ENCODE measurements at regions not wholly inside any gene's neighbourhood (a gene's known extent, or its start where the extent isn't known, plus 50 kb on each side); places are given as distances from the start of the nearest gene placed in this dataset.

- ChIA-PET POLR2A (interaction anchor here (0.6 kb wide), 1 partner anchor 34 kb away, joined by 3 read pairs; no protein-coding TSS in a partner anchor), CTCF (no interaction called here)
- H3K4me1 Mint-ChIP-seq: peaks cover 9% of the 10 kb centered on the region
- ATAC-seq (no peak), DNase-seq (ENCODE audit: low spot score) (no peak)
- TF ChIP-seq OVOL2 (CRISPR knock-in tag; IDR thresholded peaks at IDR 0.05; ENCODE audit: borderline replicate concordance) (no peak), GRHL2 (CRISPR knock-in tag; IDR thresholded peaks at IDR 0.05; ENCODE audit: insufficient replicate concordance, severe bottlenecking) (no peak), NFATC4 (CRISPR knock-in tag; IDR thresholded peaks at IDR 0.05) (no peak), ATF1 (CRISPR knock-in tag; IDR thresholded peaks at IDR 0.05) (no peak), NFE2L1 (CRISPR knock-in tag; IDR thresholded peaks at IDR 0.05) (no peak)
- TF ChIP-seq, protein P1, sequence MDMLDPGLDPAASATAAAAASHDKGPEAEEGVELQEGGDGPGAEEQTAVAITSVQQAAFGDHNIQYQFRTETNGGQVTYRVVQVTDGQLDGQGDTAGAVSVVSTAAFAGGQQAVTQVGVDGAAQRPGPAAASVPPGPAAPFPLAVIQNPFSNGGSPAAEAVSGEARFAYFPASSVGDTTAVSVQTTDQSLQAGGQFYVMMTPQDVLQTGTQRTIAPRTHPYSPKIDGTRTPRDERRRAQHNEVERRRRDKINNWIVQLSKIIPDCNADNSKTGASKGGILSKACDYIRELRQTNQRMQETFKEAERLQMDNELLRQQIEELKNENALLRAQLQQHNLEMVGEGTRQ (CRISPR knock-in tag; IDR thresholded peaks at IDR 0.05): no peak
- TF ChIP-seq, protein P2, sequence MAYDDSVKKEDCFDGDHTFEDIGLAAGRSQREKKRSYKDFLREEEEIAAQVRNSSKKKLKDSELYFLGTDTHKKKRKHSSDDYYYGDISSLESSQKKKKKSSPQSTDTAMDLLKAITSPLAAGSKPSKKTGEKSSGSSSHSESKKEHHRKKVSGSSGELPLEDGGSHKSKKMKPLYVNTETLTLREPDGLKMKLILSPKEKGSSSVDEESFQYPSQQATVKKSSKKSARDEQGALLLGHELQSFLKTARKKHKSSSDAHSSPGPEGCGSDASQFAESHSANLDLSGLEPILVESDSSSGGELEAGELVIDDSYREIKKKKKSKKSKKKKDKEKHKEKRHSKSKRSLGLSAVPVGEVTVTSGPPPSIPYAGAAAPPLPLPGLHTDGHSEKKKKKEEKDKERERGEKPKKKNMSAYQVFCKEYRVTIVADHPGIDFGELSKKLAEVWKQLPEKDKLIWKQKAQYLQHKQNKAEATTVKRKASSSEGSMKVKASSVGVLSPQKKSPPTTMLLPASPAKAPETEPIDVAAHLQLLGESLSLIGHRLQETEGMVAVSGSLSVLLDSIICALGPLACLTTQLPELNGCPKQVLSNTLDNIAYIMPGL (CRISPR knock-in tag; IDR thresholded peaks at IDR 0.05): no peak
- TF ChIP-seq, protein P3, sequence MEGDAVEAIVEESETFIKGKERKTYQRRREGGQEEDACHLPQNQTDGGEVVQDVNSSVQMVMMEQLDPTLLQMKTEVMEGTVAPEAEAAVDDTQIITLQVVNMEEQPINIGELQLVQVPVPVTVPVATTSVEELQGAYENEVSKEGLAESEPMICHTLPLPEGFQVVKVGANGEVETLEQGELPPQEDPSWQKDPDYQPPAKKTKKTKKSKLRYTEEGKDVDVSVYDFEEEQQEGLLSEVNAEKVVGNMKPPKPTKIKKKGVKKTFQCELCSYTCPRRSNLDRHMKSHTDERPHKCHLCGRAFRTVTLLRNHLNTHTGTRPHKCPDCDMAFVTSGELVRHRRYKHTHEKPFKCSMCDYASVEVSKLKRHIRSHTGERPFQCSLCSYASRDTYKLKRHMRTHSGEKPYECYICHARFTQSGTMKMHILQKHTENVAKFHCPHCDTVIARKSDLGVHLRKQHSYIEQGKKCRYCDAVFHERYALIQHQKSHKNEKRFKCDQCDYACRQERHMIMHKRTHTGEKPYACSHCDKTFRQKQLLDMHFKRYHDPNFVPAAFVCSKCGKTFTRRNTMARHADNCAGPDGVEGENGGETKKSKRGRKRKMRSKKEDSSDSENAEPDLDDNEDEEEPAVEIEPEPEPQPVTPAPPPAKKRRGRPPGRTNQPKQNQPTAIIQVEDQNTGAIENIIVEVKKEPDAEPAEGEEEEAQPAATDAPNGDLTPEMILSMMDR (IDR thresholded peaks at IDR 0.05): no peak
- TF ChIP-seq, protein P4, sequence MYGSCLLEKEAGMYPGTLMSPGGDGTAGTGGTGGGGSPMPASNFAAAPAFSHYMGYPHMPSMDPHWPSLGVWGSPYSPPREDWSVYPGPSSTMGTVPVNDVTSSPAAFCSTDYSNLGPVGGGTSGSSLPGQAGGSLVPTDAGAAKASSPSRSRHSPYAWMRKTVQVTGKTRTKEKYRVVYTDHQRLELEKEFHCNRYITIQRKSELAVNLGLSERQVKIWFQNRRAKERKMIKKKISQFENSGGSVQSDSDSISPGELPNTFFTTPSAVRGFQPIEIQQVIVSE (CRISPR knock-in tag; IDR thresholded peaks at IDR 0.05; ENCODE audit: borderline replicate concordance): no peak
- H3K36me3 Mint-ChIP-seq: no peaks in the 10 kb centered on the region
- no peak overlapping the region for H3K4me3 Mint-ChIP-seq
- H3K27ac Mint-ChIP-seq: no peak overlapping the region
- no peaks in the 10 kb centered on the region for H3K9me3 Mint-ChIP-seq
- no peaks in the 10 kb centered on the region for H3K27me3 Mint-ChIP-seq (ENCODE audit: low read depth)
Measured at GRCh38 chr16:89038811-89039735, 54.6 kb upstream of the ACSF3 start.

DNA sequence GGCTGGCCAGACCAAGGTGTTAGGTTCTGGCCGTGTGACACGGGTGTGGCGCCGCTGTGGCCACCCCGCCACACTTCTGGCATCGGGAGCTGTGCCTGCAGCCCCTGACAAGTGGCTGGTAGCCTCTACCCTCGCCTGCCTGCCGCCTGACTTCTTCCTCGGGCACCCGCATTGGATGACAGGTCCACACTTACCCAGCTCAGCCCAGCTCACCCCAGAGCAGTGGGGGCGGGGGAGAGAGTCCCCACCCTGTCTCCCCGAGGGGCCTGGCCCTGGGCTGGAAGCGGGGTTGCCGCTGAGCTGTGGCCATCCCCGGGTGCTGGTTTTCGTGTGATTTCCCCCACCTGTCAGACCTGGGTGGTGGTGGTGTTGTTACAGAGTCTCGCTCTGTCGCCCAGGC lies 53.9 kb upstream of the ACSF3 start:
- H3K9me3 Mint-ChIP-seq: no peaks in the 10 kb centered on the region
- no peak overlapping the region for H3K27ac Mint-ChIP-seq
- no peaks in the 10 kb centered on the region for H3K36me3 Mint-ChIP-seq
- peaks cover 9% of the 10 kb centered on the region for H3K4me1 Mint-ChIP-seq
- ATAC-seq: no peak
- ChIA-PET CTCF (interaction anchor here (0.6 kb wide), 1 partner anchor 201 kb away, joined by 3 read pairs; no protein-coding TSS in a partner anchor), POLR2A (no interaction called here)
- no peaks in the 10 kb centered on the region for H3K27me3 Mint-ChIP-seq (ENCODE audit: low read depth)
- H3K4me3 Mint-ChIP-seq: no peak overlapping the region
- DNase-seq (ENCODE audit: low spot score): no peak
- no peak for TF ChIP-seq NR3C1 (CRISPR knock-in tag; conservative IDR thresholded peaks at IDR 0.05; ENCODE audit: low read depth)
- no peak for TF ChIP-seq GTF2I (CRISPR knock-in tag; conservative IDR thresholded peaks at IDR 0.05)
- no peak for TF ChIP-seq ZNF219 (CRISPR knock-in tag; IDR thresholded peaks at IDR 0.05; ENCODE audit: borderline replicate concordance)
- TF ChIP-seq, protein P4 (CRISPR knock-in tag; IDR thresholded peaks at IDR 0.05; ENCODE audit: borderline replicate concordance): no peak
- TF ChIP-seq ZNF532 (CRISPR knock-in tag; IDR thresholded peaks at IDR 0.05; ENCODE audit: borderline replicate concordance): no peak
- no peak for TF ChIP-seq ZNF138 (CRISPR knock-in tag; conservative IDR thresholded peaks at IDR 0.05)
- no peak for TF ChIP-seq CREM (CRISPR knock-in tag; IDR thresholded peaks at IDR 0.05)
- TF ChIP-seq, protein P5, sequence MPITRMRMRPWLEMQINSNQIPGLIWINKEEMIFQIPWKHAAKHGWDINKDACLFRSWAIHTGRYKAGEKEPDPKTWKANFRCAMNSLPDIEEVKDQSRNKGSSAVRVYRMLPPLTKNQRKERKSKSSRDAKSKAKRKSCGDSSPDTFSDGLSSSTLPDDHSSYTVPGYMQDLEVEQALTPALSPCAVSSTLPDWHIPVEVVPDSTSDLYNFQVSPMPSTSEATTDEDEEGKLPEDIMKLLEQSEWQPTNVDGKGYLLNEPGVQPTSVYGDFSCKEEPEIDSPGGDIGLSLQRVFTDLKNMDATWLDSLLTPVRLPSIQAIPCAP (CRISPR knock-in tag; IDR thresholded peaks at IDR 0.05): no peak
- no peak for TF ChIP-seq ZBTB21 (CRISPR knock-in tag; IDR thresholded peaks at IDR 0.05; ENCODE audit: borderline replicate concordance)
- no peak for TF ChIP-seq KAT7 (CRISPR knock-in tag; IDR thresholded peaks at IDR 0.05; ENCODE audit: borderline replicate concordance)
- no peak for TF ChIP-seq NR1H2 (CRISPR knock-in tag; IDR thresholded peaks at IDR 0.05)
- TF ChIP-seq, protein P6, sequence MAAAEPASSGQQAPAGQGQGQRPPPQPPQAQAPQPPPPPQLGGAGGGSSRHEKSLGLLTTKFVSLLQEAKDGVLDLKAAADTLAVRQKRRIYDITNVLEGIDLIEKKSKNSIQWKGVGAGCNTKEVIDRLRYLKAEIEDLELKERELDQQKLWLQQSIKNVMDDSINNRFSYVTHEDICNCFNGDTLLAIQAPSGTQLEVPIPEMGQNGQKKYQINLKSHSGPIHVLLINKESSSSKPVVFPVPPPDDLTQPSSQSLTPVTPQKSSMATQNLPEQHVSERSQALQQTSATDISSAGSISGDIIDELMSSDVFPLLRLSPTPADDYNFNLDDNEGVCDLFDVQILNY (CRISPR knock-in tag; IDR thresholded peaks at IDR 0.05): no peak
- TF ChIP-seq, protein P7, sequence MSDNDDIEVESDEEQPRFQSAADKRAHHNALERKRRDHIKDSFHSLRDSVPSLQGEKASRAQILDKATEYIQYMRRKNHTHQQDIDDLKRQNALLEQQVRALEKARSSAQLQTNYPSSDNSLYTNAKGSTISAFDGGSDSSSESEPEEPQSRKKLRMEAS (CRISPR knock-in tag; IDR thresholded peaks at IDR 0.05): no peak
